Common myeloid progenitor, CD34-positive (primary cell): ENCODE measurements at regions not wholly inside any gene's neighbourhood (a gene's known extent, or its start where the extent isn't known, plus 50 kb on each side); places are given as distances from the start of the nearest gene placed in this dataset.
A peak's percentile ranks its signal among the peaks of the same experiment; 100 is the strongest.
"Not testable (repeated sequence)": the region's sequence is repeated elsewhere in the genome, so short reads cannot be mapped to it uniquely, and the experiment has no call there.

Source experiments
- CTCF ChIA-PET: fragments of 350-600 bp; sonication (Branson Sonifier 250); formaldehyde crosslinking; loops from one replicate; lab custom pipeline; 2021; ENCODE audit warnings: antibody characterized with exemption; lab: Charles Lee
- POLR2A ChIA-PET: fragments of 350-600 bp; sonication (Branson Sonifier 250); formaldehyde crosslinking; loops from one replicate; lab custom pipeline; 2021; ENCODE audit warnings: antibody characterized with exemption; lab: Charles Lee
- DNase-seq, 3 donors: peaks; one replicate each; pipeline versions ENCODE4 v3.0.0 to v3.0.0-alpha.2; 2013
- H3K27ac ChIP-seq, 2 experiments: 1 replicate in 1 of 2; 2 replicates in 1 of 2; pipeline ENCODE4 v1.7.0; 2013; ENCODE audit warnings: inconsistent platforms in 2 of 2, low read length in 2 of 2, mild to moderate bottlenecking in 2 of 2, low read depth in 1 of 2, moderate library complexity in 1 of 2; ENCODE audit not compliant: severe bottlenecking in 2 of 2, insufficient read depth in 1 of 2, poor library complexity in 1 of 2
- H3K27me3 ChIP-seq, 5 experiments: replicated peaks in 2 of 5; 1 replicate in 3 of 5; 2 replicates in 2 of 5; pipeline versions ENCODE4 v1.6.1 to v1.7.0; 2013; ENCODE audit warnings: low read length in 4 of 5, mild to moderate bottlenecking in 2 of 5, moderate library complexity in 2 of 5, inconsistent platforms in 1 of 5; ENCODE audit not compliant: insufficient read depth in 5 of 5, control insufficient read depth in 4 of 5
- H3K36me3 ChIP-seq, 4 experiments: 1 replicate in 2 of 4; 2 replicates in 2 of 4; pipeline versions ENCODE4 v1.6.1 to v1.7.0; 2013; ENCODE audit warnings: low read length in 3 of 4, control low read depth in 1 of 4, mild to moderate bottlenecking in 1 of 4; ENCODE audit not compliant: control insufficient read depth in 4 of 4, insufficient read depth in 4 of 4
- H3K4me1 ChIP-seq, 4 experiments: 1 replicate in 3 of 4; 2 replicates in 1 of 4; pipeline versions ENCODE4 v1.6.1 to v1.7.1; 2013; ENCODE audit warnings: low read length in 3 of 4, mild to moderate bottlenecking in 3 of 4, control low read depth in 1 of 4, inconsistent platforms in 1 of 4, moderate library complexity in 1 of 4; ENCODE audit not compliant: control insufficient read depth in 4 of 4, insufficient read depth in 4 of 4; ENCODE audit errors: control extremely low read depth in 1 of 4
- H3K4me3 ChIP-seq, 7 experiments: 1 replicate in 4 of 7; 2 replicates in 3 of 7; pipeline versions ENCODE4 v1.5.1 to v1.7.0; 2013; ENCODE audit warnings: mild to moderate bottlenecking in 7 of 7, low read length in 6 of 7, moderate library complexity in 6 of 7, inconsistent platforms in 2 of 7, low read depth in 2 of 7, control low read depth in 1 of 7; ENCODE audit not compliant: insufficient read depth in 4 of 7, control insufficient read depth in 1 of 7; ENCODE audit errors: extremely low read depth in 1 of 7
- H3K9me3 ChIP-seq, 5 experiments: 1 replicate in 4 of 5; 2 replicates in 1 of 5; pipeline versions ENCODE4 v1.6.1 to v1.7.1; 2013; ENCODE audit warnings: low read length in 4 of 5, mild to moderate bottlenecking in 2 of 5, inconsistent platforms in 1 of 5, low read depth in 1 of 5, moderate library complexity in 1 of 5; ENCODE audit not compliant: control insufficient read depth in 4 of 5, insufficient read depth in 2 of 5; ENCODE audit errors: control extremely low read depth in 1 of 5
- WGBS: methylation state at CpG from one replicate; pipeline ENCODE4 v1.1.5; 2013; ENCODE audit not compliant: insufficient coverage; 5-methylcytosine and 5-hydroxymethylcytosine counted together

GRCh38 chr6:141388666-141389065, 744.1 kb upstream of the GJE1 start:
- H3K9me3 ChIP-seq: no peaks in the 10 kb centered on the region
- no peaks in the 10 kb centered on the region for H3K4me1 ChIP-seq
- H3K27me3 ChIP-seq: no peaks in the 10 kb centered on the region
- no peak overlapping the region for H3K27ac ChIP-seq
- DNase-seq: no peak
- ChIA-PET POLR2A (no interaction called here), CTCF (no interaction called here)
- H3K4me3 ChIP-seq: no peak overlapping the region
- no CpG with 5 or more reads among the region's 3 CpGs for WGBS
- H3K36me3 ChIP-seq: no peaks in the 10 kb centered on the region

- Histone ChIP-seq H3K4me1 (no peaks in the 10 kb centered on the region), H3K27me3 (no peaks in the 10 kb centered on the region), H3K36me3 (no peaks in the 10 kb centered on the region), H3K9me3 (peaks cover 0 to 6% (median 0%) of the 10 kb centered on the region in 5 experiments), H3K27ac (no peak overlapping the region), H3K4me3 (no peak overlapping the region)
- WGBS: no CpG with 5 or more reads among the region's 2 CpGs
- DNase-seq: no peak
- ChIA-PET POLR2A (interaction anchor here (0.6 kb wide), 1 partner anchor 341 kb away, joined by 3 read pairs; no protein-coding TSS in a partner anchor), CTCF (no interaction called here)
These were observed 762.3 kb upstream of the GJE1 start for GRCh38 chr6:141370438-141370837.

GRCh38 chr6:141366796-141367195, 765.9 kb upstream of the GJE1 start:
- H3K4me1 ChIP-seq, DNase-seq, CTCF ChIA-PET, H3K27ac ChIP-seq, POLR2A ChIA-PET, H3K27me3 ChIP-seq, H3K9me3 ChIP-seq, H3K36me3 ChIP-seq, H3K4me3 ChIP-seq: not testable (repeated sequence)
- no CpG with 5 or more reads among the region's 1 CpG for WGBS

- DNase-seq: no peak
- WGBS: 100% methylated on average over 2 of the region's 3 CpGs
- Histone ChIP-seq H3K4me3 (no peak overlapping the region), H3K27ac (no peak overlapping the region), H3K4me1 (no peaks in the 10 kb centered on the region), H3K36me3 (no peaks in the 10 kb centered on the region), H3K27me3 (no peaks in the 10 kb centered on the region), H3K9me3 (peaks cover 0 to 6% (median 0%) of the 10 kb centered on the region in 5 experiments)
- ChIA-PET POLR2A (no interaction called here), CTCF (no interaction called here)
These were observed 768.0 kb upstream of the GJE1 start for GRCh38 chr6:141364694-141365093.

- no peaks in the 10 kb centered on the region for H3K4me1 ChIP-seq
- DNase-seq: no peak
- no peak overlapping the region for H3K27ac ChIP-seq
- ChIA-PET POLR2A (no interaction called here), CTCF (no interaction called here)
- H3K27me3 ChIP-seq: no peaks in the 10 kb centered on the region
- peaks cover 0 to 6% (median 0%) of the 10 kb centered on the region in 5 experiments for H3K9me3 ChIP-seq
- H3K36me3 ChIP-seq: no peaks in the 10 kb centered on the region
- no CpG with 5 or more reads among the region's 2 CpGs for WGBS
- no peak overlapping the region for H3K4me3 ChIP-seq
These were observed 768.5 kb upstream of the GJE1 start for GRCh38 chr6:141364232-141364631.

GRCh38 chr6:141361559-141361958, 771.2 kb upstream of the GJE1 start:
- H3K27me3 ChIP-seq: no peaks in the 10 kb centered on the region
- WGBS: no CpG with 5 or more reads among the region's 1 CpG
- POLR2A ChIA-PET: no interaction called here
- no peak for DNase-seq
- no peak overlapping the region for H3K27ac ChIP-seq
- H3K9me3 ChIP-seq: no peaks in the 10 kb centered on the region
- H3K4me3 ChIP-seq: no peak overlapping the region
- H3K4me1 ChIP-seq: no peaks in the 10 kb centered on the region
- CTCF ChIA-PET: no interaction called here
- no peaks in the 10 kb centered on the region for H3K36me3 ChIP-seq

- H3K36me3 ChIP-seq: no peaks in the 10 kb centered on the region
- WGBS: 89% methylated on average over 5 of the region's 5 CpGs
- CTCF ChIA-PET: no interaction called here
These were observed 772.8 kb upstream of the GJE1 start for GRCh38 chr6:141359953-141360352.

More at GRCh38 chr6:141359953-141360352, 772.8 kb upstream of the GJE1 start:
- Histone ChIP-seq H3K4me1 (no peaks in the 10 kb centered on the region), H3K9me3 (no peaks in the 10 kb centered on the region), H3K27me3 (no peaks in the 10 kb centered on the region), H3K27ac (no peak overlapping the region), H3K4me3 (no peak overlapping the region)
- POLR2A ChIA-PET: no interaction called here
- peak in 1 of 3 donors; percentile 2 for DNase-seq
